Neural progenitor cell (in vitro differentiated cells): ENCODE measurements at regions not wholly inside any gene's neighbourhood (a gene's known extent, or its start where the extent isn't known, plus 50 kb on each side); places are given as distances from the start of the nearest gene placed in this dataset.

Experiments used
- CTCF ChIP-seq: fragments of 200-600 bp; sonication (generic); IDR thresholded peaks from 2 replicates; pipeline ENCODE4 v1.5.1; 2017; ENCODE audit warnings: antibody characterized with exemption, mild to moderate bottlenecking
- EZH2phosphoT487 ChIP-seq: fragments of 200-600 bp; sonication (generic); IDR thresholded peaks from 2 replicates; pipeline ENCODE4 v1.6.1; 2017; ENCODE audit warnings: antibody characterized with exemption

GRCh38 chr2:65955259-65955658, 479.7 kb upstream of the MEIS1 start:
- TF ChIP-seq CTCF (no peak), EZH2phosphoT487 (no peak)
